OCI-LY7 (cell line): ENCODE measurements at regions not wholly inside any gene's neighbourhood (a gene's known extent, or its start where the extent isn't known, plus 50 kb on each side); places are given as distances from the start of the nearest gene placed in this dataset.

Experiments
- EZH2phosphoT487 ChIP-seq: fragments of 200-600 bp; sonication (generic); IDR thresholded peaks from 2 replicates; pipeline ENCODE4 v1.6.1; 2018; ENCODE audit warnings: low read depth, borderline replicate concordance, mild to moderate bottlenecking, mixed run types, antibody characterized with exemption, low read length, moderate library complexity, mixed read lengths
- TF ChIP-seq, protein P1 (sequence below): fragments of 200-600 bp; sonication (generic); conservative IDR thresholded peaks from 2 replicates; pipeline ENCODE4 v1.5.1; 2014; ENCODE audit warnings: mild to moderate bottlenecking, antibody characterized with exemption, low read length, moderate library complexity, mixed read lengths

GRCh38 chr22:49597428-49598039, 230.1 kb downstream of the BRD1 start:
- TF ChIP-seq, protein P1, sequence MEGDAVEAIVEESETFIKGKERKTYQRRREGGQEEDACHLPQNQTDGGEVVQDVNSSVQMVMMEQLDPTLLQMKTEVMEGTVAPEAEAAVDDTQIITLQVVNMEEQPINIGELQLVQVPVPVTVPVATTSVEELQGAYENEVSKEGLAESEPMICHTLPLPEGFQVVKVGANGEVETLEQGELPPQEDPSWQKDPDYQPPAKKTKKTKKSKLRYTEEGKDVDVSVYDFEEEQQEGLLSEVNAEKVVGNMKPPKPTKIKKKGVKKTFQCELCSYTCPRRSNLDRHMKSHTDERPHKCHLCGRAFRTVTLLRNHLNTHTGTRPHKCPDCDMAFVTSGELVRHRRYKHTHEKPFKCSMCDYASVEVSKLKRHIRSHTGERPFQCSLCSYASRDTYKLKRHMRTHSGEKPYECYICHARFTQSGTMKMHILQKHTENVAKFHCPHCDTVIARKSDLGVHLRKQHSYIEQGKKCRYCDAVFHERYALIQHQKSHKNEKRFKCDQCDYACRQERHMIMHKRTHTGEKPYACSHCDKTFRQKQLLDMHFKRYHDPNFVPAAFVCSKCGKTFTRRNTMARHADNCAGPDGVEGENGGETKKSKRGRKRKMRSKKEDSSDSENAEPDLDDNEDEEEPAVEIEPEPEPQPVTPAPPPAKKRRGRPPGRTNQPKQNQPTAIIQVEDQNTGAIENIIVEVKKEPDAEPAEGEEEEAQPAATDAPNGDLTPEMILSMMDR: no peak
- no peak for TF ChIP-seq EZH2phosphoT487
